ENCODE measurements at regions not wholly inside any gene's neighbourhood (a gene's known extent, or its start where the extent isn't known, plus 50 kb on each side); places are given as distances from the start of the nearest gene placed in this dataset.

- DNase-seq: no peak
- no peak overlapping the region for H3K27ac Mint-ChIP-seq
- H3K4me1 Mint-ChIP-seq: peaks cover 0 to 4% (median 3%) of the 10 kb centered on the region in 4 donors
- no peak for ATAC-seq
- H3K4me3 Mint-ChIP-seq: no peak overlapping the region
- H3K27me3 Mint-ChIP-seq: peaks cover 17 to 64% (median 25%) of the 10 kb centered on the region in 5 donors
- H3K36me3 Mint-ChIP-seq: peaks cover 0 to 12% (median 0%) of the 10 kb centered on the region in 3 donors
- peaks cover 0 to 14% (median 7%) of the 10 kb centered on the region in 9 donors for H3K9me3 Mint-ChIP-seq
- POLR2A ChIA-PET: no interaction called here
Observed at GRCh38 chr1:209227941-209228340, 355.6 kb upstream of the CAMK1G start.

- peaks cover 17 to 52% (median 26%) of the 10 kb centered on the region in 5 donors for H3K27me3 Mint-ChIP-seq
- H3K4me3 Mint-ChIP-seq: no peak overlapping the region
- H3K4me1 Mint-ChIP-seq: no peaks in the 10 kb centered on the region
- no peak overlapping the region for H3K27ac Mint-ChIP-seq
- POLR2A ChIA-PET: no interaction called here
- peaks cover 0 to 14% (median 7%) of the 10 kb centered on the region in 9 donors for H3K9me3 Mint-ChIP-seq
- DNase-seq: no peak
- no peak for ATAC-seq
- H3K36me3 Mint-ChIP-seq: peaks cover 0 to 12% (median 0%) of the 10 kb centered on the region in 3 donors
Observed at GRCh38 chr1:209229494-209230061, 353.9 kb upstream of the CAMK1G start.

GRCh38 chr1:209230314-209230713 is 353.2 kb upstream of the CAMK1G start:
- POLR2A ChIA-PET: no interaction called here
- H3K4me1 Mint-ChIP-seq: no peaks in the 10 kb centered on the region
- peaks cover 0 to 12% (median 0%) of the 10 kb centered on the region in 3 donors for H3K36me3 Mint-ChIP-seq
- H3K9me3 Mint-ChIP-seq: peaks cover 0 to 14% (median 6%) of the 10 kb centered on the region in 9 donors
- H3K27me3 Mint-ChIP-seq: peaks cover 15 to 45% (median 21%) of the 10 kb centered on the region in 5 donors
- no peak overlapping the region for H3K27ac Mint-ChIP-seq
- no peak overlapping the region for H3K4me3 Mint-ChIP-seq
- no peak for DNase-seq
- ATAC-seq: no peak

- no peak overlapping the region for H3K4me3 Mint-ChIP-seq
- H3K27ac Mint-ChIP-seq: no peak overlapping the region
- H3K36me3 Mint-ChIP-seq: peaks cover 0 to 12% (median 0%) of the 10 kb centered on the region in 3 donors
- H3K27me3 Mint-ChIP-seq: peaks cover 15 to 44% (median 21%) of the 10 kb centered on the region in 5 donors
- no peak for ATAC-seq
- no peaks in the 10 kb centered on the region for H3K4me1 Mint-ChIP-seq
- peaks cover 0 to 14% (median 6%) of the 10 kb centered on the region in 9 donors for H3K9me3 Mint-ChIP-seq
- POLR2A ChIA-PET: no interaction called here
- DNase-seq: no peak
Observed at GRCh38 chr1:209231476-209232156, 351.9 kb upstream of the CAMK1G start.

GRCh38 chr1:209232197-209232596 is 351.3 kb upstream of the CAMK1G start:
- no peaks in the 10 kb centered on the region for H3K4me1 Mint-ChIP-seq
- DNase-seq: no peak
- H3K27ac Mint-ChIP-seq: no peak overlapping the region

GRCh38 chr1:209232759-209233158 is 350.8 kb upstream of the CAMK1G start:
- ATAC-seq: no peak
- Mint-ChIP-seq H3K27ac (peak overlapping the region in 1 of 10 donors; percentile 60), H3K4me3 (no peak overlapping the region), H3K4me1 (no peaks in the 10 kb centered on the region), H3K27me3 (peaks cover 15 to 43% (median 20%) of the 10 kb centered on the region in 5 donors), H3K36me3 (peaks cover 0 to 12% (median 0%) of the 10 kb centered on the region in 3 donors), H3K9me3 (peaks cover 0 to 14% (median 6%) of the 10 kb centered on the region in 9 donors)
- POLR2A ChIA-PET: no interaction called here
- no peak for DNase-seq

More at GRCh38 chr1:209232197-209232596, 351.3 kb upstream of the CAMK1G start:
- ATAC-seq: no peak
- H3K4me3 Mint-ChIP-seq: no peak overlapping the region
- H3K9me3 Mint-ChIP-seq: peaks cover 0 to 14% (median 6%) of the 10 kb centered on the region in 9 donors
- peaks cover 15 to 44% (median 21%) of the 10 kb centered on the region in 5 donors for H3K27me3 Mint-ChIP-seq
- peaks cover 0 to 12% (median 0%) of the 10 kb centered on the region in 3 donors for H3K36me3 Mint-ChIP-seq
- POLR2A ChIA-PET: no interaction called here

- Mint-ChIP-seq H3K27ac (no peak overlapping the region), H3K36me3 (peaks cover 0 to 12% (median 0%) of the 10 kb centered on the region in 3 donors), H3K9me3 (peaks cover 0 to 14% (median 6%) of the 10 kb centered on the region in 9 donors), H3K27me3 (peaks cover 12 to 20% (median 15%) of the 10 kb centered on the region in 5 donors), H3K4me3 (no peak overlapping the region), H3K4me1 (no peaks in the 10 kb centered on the region)
- DNase-seq (no peak), ATAC-seq (no peak)
- POLR2A ChIA-PET: no interaction called here
Observed at GRCh38 chr1:209235166-209235565, 348.3 kb upstream of the CAMK1G start.

GRCh38 chr1:209238356-209238755 is 345.2 kb upstream of the CAMK1G start:
- Mint-ChIP-seq H3K4me1 (no peaks in the 10 kb centered on the region), H3K27me3 (peaks cover 2 to 17% (median 10%) of the 10 kb centered on the region in 5 donors), H3K27ac (no peak overlapping the region), H3K36me3 (no peaks in the 10 kb centered on the region), H3K4me3 (no peak overlapping the region), H3K9me3 (peaks cover 0 to 3% (median 0%) of the 10 kb centered on the region in 9 donors)
- POLR2A ChIA-PET: no interaction called here
- ATAC-seq (no peak), DNase-seq (no peak)

GRCh38 chr1:209240351-209240750 is 343.2 kb upstream of the CAMK1G start:
- no peak for DNase-seq
- ATAC-seq: no peak
- H3K9me3 Mint-ChIP-seq: peaks cover 0 to 3% (median 0%) of the 10 kb centered on the region in 9 donors
- no peak overlapping the region for H3K27ac Mint-ChIP-seq
- no peaks in the 10 kb centered on the region for H3K36me3 Mint-ChIP-seq
- POLR2A ChIA-PET: no interaction called here
- H3K27me3 Mint-ChIP-seq: peaks cover 3 to 21% (median 12%) of the 10 kb centered on the region in 5 donors
- H3K4me1 Mint-ChIP-seq: no peaks in the 10 kb centered on the region
- H3K4me3 Mint-ChIP-seq: no peak overlapping the region

GRCh38 chr1:209241487-209241886 is 342.0 kb upstream of the CAMK1G start:
- H3K4me1 Mint-ChIP-seq: no peaks in the 10 kb centered on the region
- H3K36me3 Mint-ChIP-seq: no peaks in the 10 kb centered on the region
- POLR2A ChIA-PET: no interaction called here
- no peak for DNase-seq
- H3K4me3 Mint-ChIP-seq: no peak overlapping the region
- peaks cover 4 to 23% (median 12%) of the 10 kb centered on the region in 5 donors for H3K27me3 Mint-ChIP-seq
- no peak for ATAC-seq
- H3K9me3 Mint-ChIP-seq: peaks cover 0 to 3% (median 0%) of the 10 kb centered on the region in 9 donors
- no peak overlapping the region for H3K27ac Mint-ChIP-seq

- POLR2A ChIA-PET: no interaction called here
- Mint-ChIP-seq H3K27me3 (peaks cover 1 to 11% (median 3%) of the 10 kb centered on the region in 5 donors), H3K36me3 (no peaks in the 10 kb centered on the region), H3K9me3 (no peaks in the 10 kb centered on the region), H3K27ac (no peak overlapping the region), H3K4me1 (no peaks in the 10 kb centered on the region), H3K4me3 (no peak overlapping the region)
- ATAC-seq (no peak), DNase-seq (peak in 7 of 10 donors; percentile 4 to 41 (median 29))
Observed at GRCh38 chr1:209248649-209249279, 334.8 kb upstream of the CAMK1G start.

- Mint-ChIP-seq H3K27ac (no peak overlapping the region), H3K36me3 (no peaks in the 10 kb centered on the region), H3K9me3 (peaks cover 0 to 3% (median 0%) of the 10 kb centered on the region in 9 donors), H3K4me1 (no peaks in the 10 kb centered on the region), H3K4me3 (no peak overlapping the region), H3K27me3 (peaks cover 1 to 11% (median 3%) of the 10 kb centered on the region in 5 donors)
- POLR2A ChIA-PET: no interaction called here
- DNase-seq (no peak), ATAC-seq (no peak)
Observed at GRCh38 chr1:209249280-209249670, 334.2 kb upstream of the CAMK1G start.

Data from naive thymus-derived CD8-positive, alpha-beta T cell (primary cell).